Esophagus squamous epithelium (tissue), 4 donors: ENCODE measurements at regions not wholly inside any gene's neighbourhood (a gene's known extent, or its start where the extent isn't known, plus 50 kb on each side); places are given as distances from the start of the nearest gene placed in this dataset.

Experiments
- CTCF ChIP-seq, 6 experiments: fragments of 450-650 bp in 4 of 6; fragments of 200-600 bp in 2 of 6; sonication (generic) in 2 of 6; IDR thresholded peaks; one replicate each; pipeline ENCODE4 v1.5.1; 2016 to 2019; ENCODE audit warnings: antibody characterized with exemption in 6 of 6, mild to moderate bottlenecking in 4 of 6, moderate library complexity in 4 of 6
- POLR2A ChIP-seq, 4 donors: fragments of 450-650 bp; IDR thresholded peaks; one replicate each; pipeline ENCODE4 v1.6.1; 2017; ENCODE audit warnings: antibody characterized with exemption in 4 of 4, mild to moderate bottlenecking in 4 of 4, moderate library complexity in 3 of 4

- TF ChIP-seq POLR2A (IDR thresholded peaks at IDR 0.05) (no peak), CTCF (IDR thresholded peaks at IDR 0.05) (no peak)
Measured at GRCh38 chr22:42328784-42329145, 58.3 kb upstream of the TCF20 start.
